HG02884 (cell line): ENCODE measurements at regions not wholly inside any gene's neighbourhood (a gene's known extent, or its start where the extent isn't known, plus 50 kb on each side); places are given as distances from the start of the nearest gene placed in this dataset.
A peak's percentile ranks its signal among the peaks of the same experiment; 100 is the strongest.

Experiments
- ATAC-seq: cut with Tn5 transposase; IDR thresholded peaks from one replicate; pipeline ENCODE4 v1.9.1; 2021; ENCODE audit warnings: mild to moderate bottlenecking, moderate library complexity; ENCODE audit not compliant: unreplicated experiment

- ATAC-seq, result peak; percentile 78
Observed at GRCh38 chr3:152051501-152052404, 178.3 kb downstream of the SUCNR1 start.

GRCh38 chr3:152053866-152054265 lies 180.4 kb downstream of the SUCNR1 start:
- no peak for ATAC-seq

GRCh38 chr3:152054315-152054714 lies 180.9 kb downstream of the SUCNR1 start:
- no peak for ATAC-seq

GRCh38 chr3:152056073-152056472 lies 182.6 kb downstream of the SUCNR1 start:
- no peak for ATAC-seq

GRCh38 chr3:152056481-152056880 lies 183.0 kb downstream of the SUCNR1 start:
- ATAC-seq, result no peak

GRCh38 chr3:152056987-152057386 lies 183.5 kb downstream of the SUCNR1 start:
- ATAC-seq, result no peak

- ATAC-seq, result no peak
Observed at GRCh38 chr3:152058856-152059255, 185.4 kb downstream of the SUCNR1 start.

GRCh38 chr3:152060701-152061100 lies 187.3 kb downstream of the SUCNR1 start:
- no peak for ATAC-seq

- ATAC-seq, result no peak
Observed at GRCh38 chr3:152061296-152061695, 187.9 kb downstream of the SUCNR1 start.

- ATAC-seq, result no peak
Observed at GRCh38 chr3:152069871-152070270, 196.4 kb downstream of the SUCNR1 start.

- ATAC-seq, result no peak
Observed at GRCh38 chr3:152071315-152071714, 197.4 kb upstream of the MBNL1 start.

GRCh38 chr3:152071924-152072323 lies 196.8 kb upstream of the MBNL1 start:
- ATAC-seq, result no peak

- ATAC-seq, result no peak
Observed at GRCh38 chr3:152073267-152073666, 195.5 kb upstream of the MBNL1 start.

GRCh38 chr3:152076148-152076547 lies 192.6 kb upstream of the MBNL1 start:
- no peak for ATAC-seq

GRCh38 chr3:152079980-152080379 lies 188.7 kb upstream of the MBNL1 start:
- no peak for ATAC-seq

GRCh38 chr3:152083135-152083534 lies 185.6 kb upstream of the MBNL1 start:
- ATAC-seq, result no peak

- ATAC-seq, result no peak
Observed at GRCh38 chr3:152084441-152085158, 184.1 kb upstream of the MBNL1 start.

- ATAC-seq, result no peak
Observed at GRCh38 chr3:152087153-152087552, 181.6 kb upstream of the MBNL1 start.

GRCh38 chr3:152089528-152089927 lies 179.2 kb upstream of the MBNL1 start:
- ATAC-seq, result no peak

- ATAC-seq, result no peak
Observed at GRCh38 chr3:152091725-152092124, 177.0 kb upstream of the MBNL1 start.

GRCh38 chr3:152093901-152094300 lies 174.8 kb upstream of the MBNL1 start:
- ATAC-seq, result no peak

- ATAC-seq, result no peak
Observed at GRCh38 chr3:152094406-152094805, 174.3 kb upstream of the MBNL1 start.
